ENCODE measurements at regions not wholly inside any gene's neighbourhood (a gene's known extent, or its start where the extent isn't known, plus 50 kb on each side); places are given as distances from the start of the nearest gene placed in this dataset.

DNA sequence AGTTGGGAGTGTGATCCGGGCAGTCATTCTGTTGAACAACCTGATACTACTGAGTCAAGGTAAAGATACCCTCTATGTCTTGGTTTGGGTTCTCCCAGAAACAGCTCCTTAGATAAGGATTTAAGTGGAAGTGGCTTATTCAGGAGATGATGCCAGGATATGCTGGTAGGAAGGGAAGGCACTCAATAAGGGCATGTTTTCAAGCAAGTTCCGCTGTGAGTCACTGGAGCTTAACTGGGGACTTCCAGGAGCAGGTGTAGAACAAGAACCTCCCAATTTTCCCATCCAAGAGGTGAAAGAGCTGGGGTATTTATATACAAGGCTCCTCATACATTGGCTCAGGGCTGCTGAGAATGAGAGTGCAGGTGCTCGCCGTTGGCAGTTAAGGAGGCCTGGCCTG lies 218.6 kb downstream of the AKAP7 start:
- TF ChIP-seq CTCF (IDR thresholded peaks at IDR 0.05; ENCODE audit: low read length), result no peak
- TF ChIP-seq EZH2 (IDR thresholded peaks at IDR 0.05; ENCODE audit: borderline replicate concordance, low read length), result no peak

All from OCI-LY1 (cell line).